Endothelial cell of umbilical vein (primary cell): ENCODE measurements at regions not wholly inside any gene's neighbourhood (a gene's known extent, or its start where the extent isn't known, plus 50 kb on each side); places are given as distances from the start of the nearest gene placed in this dataset.

ENCODE experiments used
- BruUV-seq: library from RNA; stranded (reverse); fragments of 400-500 nt; replicated peaks from 2 replicates; lab custom pipeline; 2021; lab: Mats Ljungman, UMichigan
- CTCF ChIA-PET: fragments of 300-600, 350-600 bp; sonication (Branson Sonifier 250); formaldehyde crosslinking; loops from one replicate; lab custom pipeline; 2021; ENCODE audit warnings: antibody characterized with exemption, inconsistent platforms; lab: Charles Lee
- POLR2A ChIA-PET: fragments of 300-600, 350-600 bp; sonication (Branson Sonifier 250); formaldehyde crosslinking; loops from one replicate; lab custom pipeline; 2021; ENCODE audit warnings: antibody characterized with exemption, inconsistent platforms; lab: Charles Lee
- DNase-seq: peaks from one replicate; pipeline ENCODE4 v3.0.0-alpha.2; 2011; ENCODE audit warnings: low read depth, low spot score
- FAIRE-seq: peaks from 2 replicates; lab custom pipeline; 2011; peaks lifted over from hg19 to GRCh38; lab: Jason Lieb, UNC
- H2AFZ ChIP-seq: 2 replicates; pipeline ENCODE4 v1.6.0; 2012; ENCODE audit warnings: low read depth, low read length, control low read depth, inconsistent platforms
- H3K27ac ChIP-seq: 2 replicates; pipeline ENCODE4 v1.5.1; 2011; ENCODE audit warnings: low read depth, mild to moderate bottlenecking, control low read depth, low read length, moderate library complexity; ENCODE audit not compliant: insufficient read depth
- H3K27me3 ChIP-seq, 2 experiments: 2 replicates each; pipeline versions ENCODE4 v1.6.0 to v1.6.1; 2011; ENCODE audit warnings: low read length in 2 of 2, mixed read lengths in 1 of 2; ENCODE audit not compliant: control insufficient read depth in 2 of 2, insufficient read depth in 2 of 2
- H3K36me3 ChIP-seq, 2 experiments: 2 replicates in 1 of 2; 3 replicates in 1 of 2; pipeline ENCODE4 v1.5.1; 2011; ENCODE audit warnings: low read length in 2 of 2, mild to moderate bottlenecking in 1 of 2, moderate library complexity in 1 of 2; ENCODE audit not compliant: control insufficient read depth in 2 of 2, insufficient read depth in 2 of 2; ENCODE audit errors: extremely low read depth in 1 of 2
- H3K4me1 ChIP-seq: 3 replicates; pipeline ENCODE4 v1.5.1; 2011; ENCODE audit warnings: mild to moderate bottlenecking, low read length; ENCODE audit not compliant: control insufficient read depth, insufficient read depth; ENCODE audit errors: extremely low read depth
- H3K4me2 ChIP-seq: 2 replicates; pipeline ENCODE4 v1.6.1; 2011; ENCODE audit warnings: low read length, control low read depth, mixed read lengths; ENCODE audit not compliant: insufficient read depth
- H3K4me3 ChIP-seq, 3 experiments: fragments of 200-600 bp in 1 of 3; sonication (generic), shearing (Covaris generic) in 1 of 3; replicated peaks in 1 of 3; 2 replicates each; pipeline ENCODE4 v1.5.1; 2011 to 2016; ENCODE audit warnings: control low read depth in 3 of 3, low read length in 3 of 3, mild to moderate bottlenecking in 2 of 3, inconsistent platforms in 1 of 3, low read depth in 1 of 3, moderate library complexity in 1 of 3; ENCODE audit not compliant: insufficient read depth in 1 of 3
- H3K79me2 ChIP-seq: 2 replicates; pipeline ENCODE4 v1.6.0; 2012; ENCODE audit warnings: low read length, inconsistent platforms; ENCODE audit not compliant: control insufficient read depth, insufficient read depth
- H3K9ac ChIP-seq: replicated peaks from 2 replicates; pipeline ENCODE3; 2011; ENCODE audit warnings: low read length, control low read depth; ENCODE audit not compliant: insufficient read depth; ENCODE audit errors: extremely low read depth
- H3K9me1 ChIP-seq: replicated peaks from 3 replicates; pipeline ENCODE4 v1.6.0; 2011; ENCODE audit warnings: mild to moderate bottlenecking, low read length; ENCODE audit not compliant: control insufficient read depth, insufficient read depth; ENCODE audit errors: extremely low read depth
- H3K9me3 ChIP-seq: replicated peaks from 2 replicates; pipeline ENCODE4 v1.5.1; 2012; ENCODE audit warnings: low read length, inconsistent platforms; ENCODE audit not compliant: control insufficient read depth, insufficient read depth
- H4K20me1 ChIP-seq: replicated peaks from 2 replicates; pipeline ENCODE3; 2011; ENCODE audit warnings: mild to moderate bottlenecking, low read length; ENCODE audit not compliant: control insufficient read depth, insufficient read depth; ENCODE audit errors: extremely low read depth
- CTCF ChIP-seq, 2 donors: IDR thresholded peaks; 1 replicate in 1 of 2; 2 replicates in 1 of 2; pipeline ENCODE4 v1.5.1; 2011; ENCODE audit warnings: low read length in 2 of 2, mild to moderate bottlenecking in 2 of 2, moderate library complexity in 2 of 2, control low read depth in 1 of 2, inconsistent platforms in 1 of 2, low read depth in 1 of 2; ENCODE audit not compliant: insufficient read depth in 1 of 2; ENCODE audit errors: extremely low read depth in 1 of 2
- EZH2 ChIP-seq: IDR thresholded peaks from 2 replicates; pipeline ENCODE4 v1.6.1; 2012; ENCODE audit warnings: borderline replicate concordance, low read depth, mild to moderate bottlenecking, moderate library complexity, low read length, inconsistent platforms; ENCODE audit not compliant: severe bottlenecking
- FOS ChIP-seq: IDR thresholded peaks from 2 replicates; pipeline ENCODE4 v1.6.1; 2011; ENCODE audit warnings: mild to moderate bottlenecking, low read length, moderate library complexity, borderline replicate concordance; ENCODE audit not compliant: insufficient read depth
- GATA2 ChIP-seq: IDR thresholded peaks from 2 replicates; pipeline ENCODE4 v1.7.0; 2011; ENCODE audit warnings: low read depth, mild to moderate bottlenecking, moderate library complexity, mixed read lengths, low read length; ENCODE audit not compliant: insufficient read length, insufficient read depth
- JUN ChIP-seq: IDR thresholded peaks from 2 replicates; pipeline ENCODE4 v1.6.1; 2011; ENCODE audit warnings: borderline replicate concordance, low read depth; ENCODE audit not compliant: insufficient read length, insufficient read depth
- MAX ChIP-seq: IDR thresholded peaks from 2 replicates; pipeline ENCODE4 v1.6.1; 2011; ENCODE audit not compliant: insufficient read depth, insufficient read length
- MYC ChIP-seq: IDR thresholded peaks from one replicate; pipeline ENCODE4 v1.6.1; 2011; ENCODE audit warnings: mild to moderate bottlenecking, low read depth, low read length
- POLR2A ChIP-seq: IDR thresholded peaks from 2 replicates; pipeline ENCODE4 v1.6.1; 2012; ENCODE audit warnings: low read depth, mild to moderate bottlenecking, control low read depth, low read length
- POLR2AphosphoS5 ChIP-seq: IDR thresholded peaks from 2 replicates; pipeline ENCODE4 v1.6.1; 2012; ENCODE audit warnings: low read depth, mild to moderate bottlenecking, control low read depth, low read length, moderate library complexity; ENCODE audit not compliant: insufficient read depth
- dilution Hi-C: fragments of 300-500 bp; cut with MboI; formaldehyde crosslinking; loops from one replicate; pipeline ENCODE4 v1.15.0; 2019; ENCODE audit warnings: low sequenced_read_pairs; ENCODE audit not compliant: extremely low pct_ligation_motif_present
- intact Hi-C: fragments of 100-400 bp; cut with micrococcal nuclease; formaldehyde crosslinking; loops from one replicate; pipeline ENCODE4 v1.10.0; 2022

- Histone ChIP-seq H3K27me3 (no peaks in the 10 kb centered on the region), H3K27ac (no peak overlapping the region), H4K20me1 (no peaks in the 10 kb centered on the region), H3K4me3 (no peak overlapping the region), H3K4me1 (no peaks in the 10 kb centered on the region), H3K79me2 (no peaks in the 10 kb centered on the region), H2AFZ (no peak overlapping the region), H3K4me2 (no peak overlapping the region), H3K9ac (no peak overlapping the region), H3K9me3 (no peaks in the 10 kb centered on the region), H3K36me3 (no peaks in the 10 kb centered on the region), H3K9me1 (no peaks in the 10 kb centered on the region)
- no TSS peak for BruUV-seq
- dilution Hi-C loops = no loop called here
- POLR2A ChIA-PET = no interaction called here
- FAIRE-seq (no peak), DNase-seq (no peak)
- CTCF ChIA-PET = no interaction called here
- intact Hi-C loops = loop anchor here (5.0 kb wide), 2 partner anchors 271 to 471 kb away; no protein-coding TSS in a partner anchor
- TF ChIP-seq EZH2 = no peak
- TF ChIP-seq GATA2 = no peak
- no peak for TF ChIP-seq MYC
These were observed 340.1 kb downstream of the MATN1 start for GRCh38 chr1:30383221-30383711.

- no peak overlapping the region for H2AFZ ChIP-seq
- no peak for FAIRE-seq
- H4K20me1 ChIP-seq = no peaks in the 10 kb centered on the region
- intact Hi-C loops (loop anchor here (5.0 kb wide), 2 partner anchors 270 to 470 kb away; no protein-coding TSS in a partner anchor), dilution Hi-C loops (no loop called here)
- no peak overlapping the region for H3K9ac ChIP-seq
- H3K27ac ChIP-seq = no peak overlapping the region
- ChIA-PET POLR2A (no interaction called here), CTCF (interaction anchor here (1.4 kb wide), 1 partner anchor 18 kb away, joined by 4 read pairs; no protein-coding TSS in a partner anchor)
- H3K27me3 ChIP-seq = no peaks in the 10 kb centered on the region
- no peak overlapping the region for H3K4me3 ChIP-seq
- no peaks in the 10 kb centered on the region for H3K79me2 ChIP-seq
- no peak overlapping the region for H3K4me2 ChIP-seq
- DNase-seq = no peak
- TF ChIP-seq MYC (no peak), FOS (no peak), CTCF (IDR thresholded peaks at IDR 0.05; ENCODE audit: extremely low read depth in 1 of 2, insufficient read depth in 1 of 2, low read depth in 1 of 2, low read length in 2 of 2) (no peak), POLR2A (no peak), MAX (no peak), GATA2 (no peak), POLR2AphosphoS5 (no peak), JUN (no peak), EZH2 (no peak)
- no peaks in the 10 kb centered on the region for H3K4me1 ChIP-seq
- no peaks in the 10 kb centered on the region for H3K9me1 ChIP-seq
- H3K9me3 ChIP-seq = no peaks in the 10 kb centered on the region
- BruUV-seq = no TSS peak
- no peaks in the 10 kb centered on the region for H3K36me3 ChIP-seq
These were observed 340.9 kb downstream of the MATN1 start for GRCh38 chr1:30382496-30382895.
